ENCODE measurements at regions not wholly inside any gene's neighbourhood (a gene's known extent, or its start where the extent isn't known, plus 50 kb on each side); places are given as distances from the start of the nearest gene placed in this dataset.

- RAD21 ChIA-PET (ENCODE audit: unreplicated experiment): no interaction called here
- FAIRE-seq (no peak), DNase-seq (ENCODE audit: low read depth, low spot score) (no peak), ATAC-seq (no peak)
- Histone ChIP-seq H3K27ac (ENCODE audit: control insufficient read depth, insufficient read depth) (no peak overlapping the region), H3K27me3 (replicated peaks in 1 of 2; ENCODE audit: control insufficient read depth in 2 of 2, insufficient read depth in 2 of 2, low read length in 1 of 2) (no peaks in the 10 kb centered on the region), H3K4me3 (no peak overlapping the region), H3K4me1 (ENCODE audit: control insufficient read depth, insufficient read depth, low read length) (no peaks in the 10 kb centered on the region), H3K79me2 (ENCODE audit: control insufficient read depth, insufficient read depth, low read length) (no peaks in the 10 kb centered on the region), H2AFZ (ENCODE audit: control insufficient read depth, low read depth, low read length) (no peak overlapping the region), H3K9me3 (replicated peaks; ENCODE audit: control insufficient read depth, insufficient read depth, low read length) (no peaks in the 10 kb centered on the region; the same call in 2 of the 3 replicates), H3K9ac (ENCODE audit: control insufficient read depth, insufficient read depth, low read length) (no peak overlapping the region), H4K20me1 (ENCODE audit: control insufficient read depth, insufficient read depth) (no peaks in the 10 kb centered on the region), H3K4me2 (ENCODE audit: control insufficient read depth, insufficient read depth) (no peak overlapping the region), H3K36me3 (ENCODE audit: control insufficient read depth in 2 of 2, insufficient read depth in 2 of 2, low read length in 1 of 2) (no peaks in the 10 kb centered on the region)
- WGBS (ENCODE audit: insufficient coverage, insufficient replicate concordance, low lambda C conversion rate, missing lambda C conversion rate): 4% methylated on average over 2 of the region's 2 CpGs
- CTCF ChIA-PET: no interaction called here
- in situ Hi-C loops (cut with MboI) (no loop called here), intact Hi-C loops (cut with micrococcal nuclease; ENCODE audit: unreplicated experiment) (no loop called here)
- POLR2A ChIA-PET: no interaction called here
- SMC1A ChIA-PET (ENCODE audit: uncharacterized antibody, unreplicated experiment): interaction anchor here (0.5 to 1.3 kb wide), 2 partner anchors 16 to 26 kb away, joined by 3 to 4 read pairs; no protein-coding TSS in a partner anchor
- no TSS peak for BruUV-seq (replicated peaks)
- no peak for TF ChIP-seq TCF3 (IDR thresholded peaks at IDR 0.05; ENCODE audit: borderline replicate concordance, insufficient read depth, low read depth, low read length)
- no peak for TF ChIP-seq BHLHE40 (IDR thresholded peaks at IDR 0.05; ENCODE audit: borderline replicate concordance in 1 of 2, low read depth in 2 of 2, low read length in 1 of 2)
- TF ChIP-seq BACH1 (IDR thresholded peaks at IDR 0.05; ENCODE audit: borderline replicate concordance): no peak
- no peak for TF ChIP-seq ETV6 (conservative IDR thresholded peaks at IDR 0.05 in 1 of 2, IDR thresholded peaks at IDR 0.05 in 1 of 2; ENCODE audit: borderline replicate concordance in 1 of 2, low read depth in 1 of 2)
- no peak for TF ChIP-seq CREB1 (IDR thresholded peaks at IDR 0.05; ENCODE audit: low read depth)
- no peak for TF ChIP-seq TAF1 (IDR thresholded peaks at IDR 0.05; ENCODE audit: borderline replicate concordance, low read depth, low read length)
- TF ChIP-seq RAD51 (IDR thresholded peaks at IDR 0.05): no peak
- TF ChIP-seq ZNF592 (IDR thresholded peaks at IDR 0.05): no peak
These were observed 596.6 kb upstream of the GYPC start for GRCh38 chr2:126059379-126059778.

Measured in GM12878 (cell line).